HCT116 (cell line): ENCODE measurements at regions not wholly inside any gene's neighbourhood (a gene's known extent, or its start where the extent isn't known, plus 50 kb on each side); places are given as distances from the start of the nearest gene placed in this dataset.
A peak's percentile ranks its signal among the peaks of the same experiment; 100 is the strongest.

ENCODE experiments used
- ATAC-seq: fragments of 200-7000 bp; cut with Tn5 transposase; 2 replicates; pipeline ENCODE4 v1.9.1; 2020; ENCODE audit warnings: mild to moderate bottlenecking, moderate library complexity
- BruUV-seq: library from RNA; stranded (reverse); fragments of 400-500 nt; replicated peaks from 2 replicates; lab custom pipeline; 2021; lab: Mats Ljungman, UMichigan
- CTCF ChIA-PET: fragments of 300-600 bp; sonication (Branson Sonifier 250); formaldehyde crosslinking; loops from one replicate; lab custom pipeline; 2021; ENCODE audit warnings: antibody characterized with exemption; lab: Charles Lee
- POLR2A ChIA-PET: fragments of 300-600, 350-600 bp; sonication (Branson Sonifier 250); formaldehyde crosslinking; loops from one replicate; lab custom pipeline; 2021; ENCODE audit warnings: antibody characterized with exemption; lab: Charles Lee
- RAD21 ChIA-PET, 2 experiments: fragments of 300-600 bp; sonication (Branson Sonifier 250); formaldehyde crosslinking; loops; one replicate each; lab custom pipeline; 2023; ENCODE audit warnings: low total read pairs in 2 of 2; ENCODE audit not compliant: uncharacterized antibody in 2 of 2, unreplicated experiment in 2 of 2, low non-redundant PET in 1 of 2; lab: Charles Lee
- DNase-seq: peaks from one replicate; pipeline ENCODE4 v3.0.0-alpha.2; 2010; ENCODE audit warnings: low read depth, low spot score
- H2AFZ ChIP-seq: fragments of 200-600 bp; shearing (Covaris generic), sonication (generic); 2 replicates; pipeline ENCODE4 v1.6.1; 2017; ENCODE audit warnings: low read depth, mixed run types, mixed read lengths, antibody characterized with exemption, low read length; ENCODE audit not compliant: poor library complexity, severe bottlenecking
- H3K27ac ChIP-seq: 2 replicates; pipeline ENCODE4 v1.5.1; 2012; ENCODE audit warnings: low read depth, low read length
- H3K27me3 ChIP-seq: fragments of 200-600 bp; sonication (generic); 2 replicates; pipeline ENCODE4 v1.6.1; 2016; ENCODE audit warnings: mixed run types, low read length, mixed read lengths; ENCODE audit not compliant: insufficient read depth
- H3K36me3 ChIP-seq, 2 experiments: fragments of 200-500 bp in 1 of 2; fragments of 200-600 bp in 1 of 2; sonication (Bioruptor generic) in 1 of 2; sonication (generic) in 1 of 2; 2 replicates each; pipeline versions ENCODE4 v1.5.1 to v1.6.1; 2014 to 2016; ENCODE audit warnings: low read length in 2 of 2, inconsistent platforms in 1 of 2, mixed read lengths in 1 of 2, mixed run types in 1 of 2; ENCODE audit not compliant: insufficient read depth in 2 of 2, control insufficient read depth in 1 of 2
- H3K4me1 ChIP-seq, 2 experiments: fragments of 200-600 bp in 1 of 2; sonication (generic) in 1 of 2; 2 replicates each; pipeline versions ENCODE4 v1.5.1 to v1.6.1; 2012 to 2017; ENCODE audit warnings: low read length in 2 of 2, inconsistent platforms in 1 of 2, mild to moderate bottlenecking in 1 of 2, mixed read lengths in 1 of 2, mixed run types in 1 of 2, moderate library complexity in 1 of 2; ENCODE audit not compliant: insufficient read depth in 2 of 2, control insufficient read depth in 1 of 2
- H3K4me2 ChIP-seq: fragments of 200-600 bp; sonication (generic); 2 replicates; pipeline ENCODE4 v1.6.1; 2017; ENCODE audit warnings: mixed run types, low read length, mixed read lengths
- H3K4me3 ChIP-seq, 2 experiments: fragments of 200-600 bp in 1 of 2; sonication (generic) in 1 of 2; replicated peaks in 1 of 2; 2 replicates each; pipeline ENCODE4 v1.5.1; 2011 to 2016; ENCODE audit warnings: low read length in 2 of 2, control low read depth in 1 of 2, low read depth in 1 of 2, mild to moderate bottlenecking in 1 of 2, mixed read lengths in 1 of 2, mixed run types in 1 of 2
- H3K79me2 ChIP-seq: fragments of 200-600 bp; sonication (generic); 2 replicates; pipeline ENCODE4 v1.6.1; 2017; ENCODE audit warnings: mild to moderate bottlenecking, mixed run types, low read length, moderate library complexity, mixed read lengths; ENCODE audit not compliant: insufficient read depth
- H3K9ac ChIP-seq: fragments of 200-600 bp; sonication (generic); 2 replicates; pipeline ENCODE4 v1.6.1; 2016; ENCODE audit warnings: low read length, mixed read lengths
- H3K9me2 ChIP-seq: fragments of 200-600 bp; sonication (generic), shearing (Covaris generic); 2 replicates; pipeline ENCODE4 v1.6.1; 2017; ENCODE audit warnings: mixed run types, mild to moderate bottlenecking, moderate library complexity; ENCODE audit not compliant: insufficient read depth
- H3K9me3 ChIP-seq, 2 experiments: fragments of 200-500 bp in 1 of 2; fragments of 200-600 bp in 1 of 2; sonication (Bioruptor generic) in 1 of 2; sonication (generic) in 1 of 2; 2 replicates each; pipeline ENCODE4 v1.6.1; 2014 to 2017; ENCODE audit warnings: low read length in 2 of 2, mixed read lengths in 2 of 2, inconsistent platforms in 1 of 2, low read depth in 1 of 2, mild to moderate bottlenecking in 1 of 2, mixed run types in 1 of 2, moderate library complexity in 1 of 2; ENCODE audit not compliant: control insufficient read depth in 1 of 2, insufficient read depth in 1 of 2
- H4K20me1 ChIP-seq: fragments of 200-600 bp; sonication (generic), shearing (Covaris generic); 2 replicates; pipeline ENCODE4 v1.6.1; 2017; ENCODE audit warnings: mixed run types, mild to moderate bottlenecking, moderate library complexity; ENCODE audit not compliant: insufficient read depth
- ATF3 ChIP-seq: IDR thresholded peaks from 2 replicates; pipeline ENCODE4 v1.6.1; 2012
- CBX3 ChIP-seq: IDR thresholded peaks from 2 replicates; pipeline ENCODE4 v1.6.1; 2012; ENCODE audit warnings: low read depth
- CTCF ChIP-seq, 3 experiments: fragments of 200-600 bp in 1 of 3; sonication (generic) in 1 of 3; IDR thresholded peaks in 2 of 3; conservative IDR thresholded peaks in 1 of 3; 2 replicates each; pipeline ENCODE4 v1.5.1; 2012 to 2017; ENCODE audit warnings: low read depth in 2 of 3, low read length in 2 of 3, antibody characterized with exemption in 1 of 3, borderline replicate concordance in 1 of 3, control low read depth in 1 of 3, mild to moderate bottlenecking in 1 of 3, mixed read lengths in 1 of 3, mixed run types in 1 of 3, moderate library complexity in 1 of 3; ENCODE audit not compliant: insufficient read depth in 1 of 3
- ELF1 ChIP-seq: IDR thresholded peaks from 2 replicates; pipeline ENCODE4 v1.6.1; 2012; ENCODE audit warnings: low read depth, borderline replicate concordance
- EZH2phosphoT487 ChIP-seq: fragments of 200-600 bp; IDR thresholded peaks from 2 replicates; pipeline ENCODE4 v1.6.1; 2018; ENCODE audit warnings: antibody characterized with exemption, borderline replicate concordance
- JUND ChIP-seq: IDR thresholded peaks from 2 replicates; pipeline ENCODE4 v1.6.1; 2012
- RAD21 ChIP-seq: IDR thresholded peaks from 2 replicates; pipeline ENCODE4 v1.6.1; 2012; ENCODE audit warnings: low read depth, mild to moderate bottlenecking
- SIN3A ChIP-seq: IDR thresholded peaks from 2 replicates; pipeline ENCODE4 v1.6.1; 2012; ENCODE audit warnings: low read depth
- SP1 ChIP-seq: IDR thresholded peaks from 2 replicates; pipeline ENCODE4 v1.6.1; 2012; ENCODE audit warnings: low read depth
- SRF ChIP-seq: IDR thresholded peaks from 2 replicates; pipeline ENCODE4 v1.6.1; 2012; ENCODE audit warnings: low read depth
- YY1 ChIP-seq: IDR thresholded peaks from 2 replicates; pipeline ENCODE4 v1.6.1; 2011; ENCODE audit warnings: low read length, low read depth, moderate library complexity, mild to moderate bottlenecking; ENCODE audit not compliant: insufficient replicate concordance; ENCODE audit errors: extremely low read depth
- ZBTB33 ChIP-seq: IDR thresholded peaks from 2 replicates; pipeline ENCODE4 v1.6.1; 2011; ENCODE audit warnings: mild to moderate bottlenecking, low read length, moderate library complexity; ENCODE audit not compliant: insufficient replicate concordance; ENCODE audit errors: extremely low read depth
- ZNF274 ChIP-seq: fragments of 200-500 bp; sonication (Bioruptor generic); IDR thresholded peaks from 2 replicates; pipeline ENCODE4 v1.6.1; 2014; ENCODE audit warnings: mild to moderate bottlenecking, low read depth, low read length, inconsistent platforms
- intact Hi-C: fragments of 100-400 bp; cut with micrococcal nuclease; formaldehyde crosslinking; loops from 2 replicates; pipeline ENCODE4 v1.10.0; 2022

- CTCF ChIA-PET = no interaction called here
- ATAC-seq (no peak), DNase-seq (no peak)
- Histone ChIP-seq H3K9me2 (no peaks in the 10 kb centered on the region), H4K20me1 (no peaks in the 10 kb centered on the region), H3K27me3 (no peaks in the 10 kb centered on the region), H3K36me3 (no peaks in the 10 kb centered on the region), H3K27ac (no peak overlapping the region)
- TF ChIP-seq CBX3 (no peak), SIN3A (no peak), EZH2phosphoT487 (no peak), SRF (no peak), YY1 (no peak), JUND (no peak), ZBTB33 (no peak), SP1 (no peak), ATF3 (no peak), CTCF (IDR thresholded peaks at IDR 0.05 in 2 of 3, conservative IDR thresholded peaks at IDR 0.05 in 1 of 3; ENCODE audit: borderline replicate concordance in 1 of 3, insufficient read depth in 1 of 3, low read depth in 2 of 3, low read length in 2 of 3) (no peak), ZNF274 (no peak), ELF1 (no peak), RAD21 (no peak)
- TF ChIP-seq, all 23 proteins: peak for 0
- intact Hi-C loops = no loop called here
- Histone ChIP-seq H3K4me1 (peaks cover 18 to 32% of the 10 kb centered on the region in 2 experiments), H3K79me2 (no peaks in the 10 kb centered on the region), H2AFZ (no peak overlapping the region), H3K4me3 (no peak overlapping the region), H3K9me3 (no peaks in the 10 kb centered on the region), H3K4me2 (0 out of 2 replicates have a peak overlapping the region, but pooled peaks have one; percentile 6), H3K9ac (no peak overlapping the region)
- ChIA-PET RAD21 (no interaction called here), POLR2A (no interaction called here)
- BruUV-seq = no TSS peak
Measured at GRCh38 chr2:156087875-156088274, 244.6 kb downstream of the NR4A2 start.
